SU-DHL-6 (cell line): ENCODE measurements at regions not wholly inside any gene's neighbourhood (a gene's known extent, or its start where the extent isn't known, plus 50 kb on each side); places are given as distances from the start of the nearest gene placed in this dataset.

ENCODE experiments used
- H2AFZ ChIP-seq: fragments of 200-600 bp; sonication (generic); 2 replicates; pipeline ENCODE4 v1.6.1; 2014; ENCODE audit warnings: low read depth, mild to moderate bottlenecking, moderate library complexity, mixed read lengths, antibody characterized with exemption, low read length; ENCODE audit not compliant: severe bottlenecking
- H3F3A ChIP-seq: fragments of 200-600 bp; shearing (Covaris generic); 2 replicates; pipeline ENCODE4 v1.6.0; 2016; ENCODE audit warnings: antibody characterized with exemption, mild to moderate bottlenecking; ENCODE audit not compliant: insufficient read depth
- H3K27ac ChIP-seq: fragments of 200-600 bp; sonication (generic); 2 replicates; pipeline ENCODE4 v1.5.1; 2016; ENCODE audit warnings: low read depth, mild to moderate bottlenecking, low read length, moderate library complexity, mixed read lengths
- H3K27me3 ChIP-seq: fragments of 200-600 bp; sonication (generic), shearing (Covaris generic); 2 replicates; pipeline ENCODE4 v1.6.0; 2014; ENCODE audit warnings: mild to moderate bottlenecking, low read length
- H3K36me3 ChIP-seq: fragments of 200-600 bp; sonication (generic); 2 replicates; pipeline ENCODE4 v1.6.1; 2014; ENCODE audit warnings: mild to moderate bottlenecking, low read length, mixed read lengths
- H3K4me2 ChIP-seq: fragments of 300-600, 200-600 bp; shearing (Covaris generic), sonication (generic); 2 replicates; pipeline ENCODE4 v1.6.0; 2014; ENCODE audit warnings: low read length, low read depth, mild to moderate bottlenecking; ENCODE audit not compliant: poor library complexity, severe bottlenecking
- H3K4me3 ChIP-seq: fragments of 200-600 bp; sonication (generic); 2 replicates; pipeline ENCODE4 v1.5.1; 2014; ENCODE audit warnings: antibody characterized with exemption, low read length, mild to moderate bottlenecking, mixed read lengths; ENCODE audit not compliant: insufficient read depth, poor library complexity, severe bottlenecking
- H3K79me2 ChIP-seq: fragments of 200-600 bp; sonication (generic); 2 replicates; pipeline ENCODE4 v1.6.1; 2014; ENCODE audit warnings: mild to moderate bottlenecking, low read length, moderate library complexity; ENCODE audit not compliant: insufficient read depth
- H3K9ac ChIP-seq: fragments of 200-600 bp; sonication (generic); 2 replicates; pipeline ENCODE4 v1.7.0; 2014; ENCODE audit warnings: mild to moderate bottlenecking, low read length
- H3K9me2 ChIP-seq: fragments of 200-600 bp; sonication (generic); replicated peaks from 2 replicates; pipeline ENCODE4 v1.6.1; 2014; ENCODE audit warnings: low read length; ENCODE audit not compliant: insufficient read depth
- H3K9me3 ChIP-seq: fragments of 200-600 bp; sonication (generic); 2 replicates; pipeline ENCODE4 v1.6.1; 2014; ENCODE audit warnings: low read length, mixed read lengths; ENCODE audit not compliant: insufficient read depth
- H4K20me1 ChIP-seq: fragments of 200-600 bp; sonication (generic); 2 replicates; pipeline ENCODE4 v1.6.1; 2014; ENCODE audit warnings: low read depth, mild to moderate bottlenecking, antibody characterized with exemption, low read length, moderate library complexity, mixed read lengths
- EZH2phosphoT487 ChIP-seq: fragments of 200-600 bp; sonication (generic), shearing (Covaris generic); conservative IDR thresholded peaks from 2 replicates; pipeline ENCODE4 v1.6.1; 2018; ENCODE audit warnings: mild to moderate bottlenecking, antibody characterized with exemption, low read length, moderate library complexity, mixed read lengths
- TF ChIP-seq, protein P1 (sequence below): fragments of 200-600 bp; sonication (generic); IDR thresholded peaks from one replicate; pipeline ENCODE4 v1.5.1; 2017; ENCODE audit warnings: antibody characterized with exemption, mild to moderate bottlenecking, low read length, moderate library complexity; ENCODE audit not compliant: insufficient read depth, poor library complexity, severe bottlenecking

DNA sequence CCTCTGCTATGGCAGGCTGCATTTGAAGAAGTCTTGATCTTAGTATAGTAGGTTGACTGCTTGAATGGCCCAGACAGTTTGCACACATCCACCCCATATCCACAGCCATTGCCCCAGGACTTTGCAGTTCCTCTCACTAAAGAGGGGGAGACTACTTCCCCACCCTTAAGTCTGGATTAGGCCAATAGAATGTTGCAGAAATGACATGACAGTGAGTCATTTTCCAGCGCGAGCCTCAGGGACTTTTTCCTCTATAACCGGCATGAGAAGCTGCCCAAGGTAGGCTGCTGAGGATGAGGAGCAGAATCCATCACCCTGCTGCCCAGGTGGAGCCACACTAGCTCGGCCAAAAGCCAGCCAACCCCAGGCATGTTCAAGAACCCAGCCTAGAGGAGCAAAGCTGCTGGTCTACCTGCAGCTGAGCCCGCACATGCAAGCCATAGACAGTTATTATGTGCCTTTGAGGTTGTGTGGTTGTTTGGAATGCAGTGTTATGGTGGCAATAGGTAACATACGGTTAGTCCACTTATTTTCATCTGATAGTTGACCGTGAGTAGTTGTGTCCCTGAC lies 113.9 kb downstream of the TLE3 start:
- no peaks in the 10 kb centered on the region for H3K79me2 ChIP-seq
- H3K9ac ChIP-seq: no peak overlapping the region
- 0 out of 2 replicates have a peak, but pooled peaks cover 4% of the 10 kb centered on the region for H3F3A ChIP-seq
- H3K9me3 ChIP-seq: no peaks in the 10 kb centered on the region
- H2AFZ ChIP-seq: no peak overlapping the region
- no peak overlapping the region for H3K4me2 ChIP-seq
- TF ChIP-seq, protein P1, sequence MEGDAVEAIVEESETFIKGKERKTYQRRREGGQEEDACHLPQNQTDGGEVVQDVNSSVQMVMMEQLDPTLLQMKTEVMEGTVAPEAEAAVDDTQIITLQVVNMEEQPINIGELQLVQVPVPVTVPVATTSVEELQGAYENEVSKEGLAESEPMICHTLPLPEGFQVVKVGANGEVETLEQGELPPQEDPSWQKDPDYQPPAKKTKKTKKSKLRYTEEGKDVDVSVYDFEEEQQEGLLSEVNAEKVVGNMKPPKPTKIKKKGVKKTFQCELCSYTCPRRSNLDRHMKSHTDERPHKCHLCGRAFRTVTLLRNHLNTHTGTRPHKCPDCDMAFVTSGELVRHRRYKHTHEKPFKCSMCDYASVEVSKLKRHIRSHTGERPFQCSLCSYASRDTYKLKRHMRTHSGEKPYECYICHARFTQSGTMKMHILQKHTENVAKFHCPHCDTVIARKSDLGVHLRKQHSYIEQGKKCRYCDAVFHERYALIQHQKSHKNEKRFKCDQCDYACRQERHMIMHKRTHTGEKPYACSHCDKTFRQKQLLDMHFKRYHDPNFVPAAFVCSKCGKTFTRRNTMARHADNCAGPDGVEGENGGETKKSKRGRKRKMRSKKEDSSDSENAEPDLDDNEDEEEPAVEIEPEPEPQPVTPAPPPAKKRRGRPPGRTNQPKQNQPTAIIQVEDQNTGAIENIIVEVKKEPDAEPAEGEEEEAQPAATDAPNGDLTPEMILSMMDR: no peak
- no peak for TF ChIP-seq EZH2phosphoT487
- no peaks in the 10 kb centered on the region for H4K20me1 ChIP-seq
- no peak overlapping the region for H3K4me3 ChIP-seq
- no peaks in the 10 kb centered on the region for H3K27me3 ChIP-seq
- no peak overlapping the region for H3K27ac ChIP-seq
- H3K9me2 ChIP-seq: no peaks in the 10 kb centered on the region
- H3K36me3 ChIP-seq: no peaks in the 10 kb centered on the region

DNA sequence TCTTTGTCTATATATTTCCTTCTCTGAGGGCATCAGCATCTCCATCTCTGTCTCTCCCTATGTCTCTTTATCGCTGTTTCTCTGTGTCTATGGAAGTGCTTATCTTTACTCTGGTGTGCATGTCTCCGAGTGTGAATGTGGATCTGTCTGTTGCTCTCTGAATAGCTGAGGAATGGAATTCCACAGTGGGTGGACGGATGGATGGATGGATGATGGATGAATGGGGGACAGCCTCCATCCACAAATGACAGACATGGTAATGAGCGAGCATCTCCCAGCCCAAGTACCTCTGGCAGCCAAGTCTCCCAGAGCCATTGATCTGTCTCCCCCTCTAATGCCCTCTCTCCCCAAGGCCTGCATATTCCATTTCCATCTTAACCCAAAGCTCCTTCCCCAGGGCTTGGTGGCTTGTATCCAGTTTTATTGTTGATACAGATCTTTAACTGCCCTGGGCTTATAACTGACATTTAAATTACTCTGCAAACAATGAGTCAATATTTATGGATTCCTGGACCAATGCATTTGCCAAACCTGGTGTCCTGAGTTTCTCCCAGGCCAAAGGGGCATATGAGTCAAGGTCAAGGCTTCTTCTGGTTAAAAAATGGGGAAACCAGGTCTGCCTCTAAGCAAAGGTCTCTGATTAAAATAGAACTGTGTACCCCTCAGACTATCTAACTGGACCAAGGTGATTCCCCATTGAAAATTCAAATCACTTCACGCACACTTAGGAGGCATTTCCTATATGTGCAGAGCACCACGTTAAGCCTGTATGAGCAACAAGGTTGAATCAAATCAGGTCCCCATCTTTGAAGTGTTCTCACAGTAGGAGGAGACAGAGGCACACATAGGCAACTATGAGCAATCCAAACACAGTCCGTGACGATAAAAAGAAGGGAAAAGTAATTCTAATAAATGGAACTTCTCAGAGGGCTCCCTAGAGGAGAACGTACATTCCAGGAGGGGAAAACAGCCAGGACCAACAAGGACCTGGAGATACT lies 109.9 kb downstream of the TLE3 start:
- no peaks in the 10 kb centered on the region for H3K27me3 ChIP-seq
- H3F3A ChIP-seq: no peaks in the 10 kb centered on the region
- TF ChIP-seq EZH2phosphoT487: no peak
- TF ChIP-seq, protein P1: no peak
- no peaks in the 10 kb centered on the region for H3K9me3 ChIP-seq
- H4K20me1 ChIP-seq: no peaks in the 10 kb centered on the region
- H2AFZ ChIP-seq: no peak overlapping the region
- no peaks in the 10 kb centered on the region for H3K36me3 ChIP-seq
- no peak overlapping the region for H3K4me2 ChIP-seq
- H3K4me3 ChIP-seq: no peak overlapping the region
- H3K9me2 ChIP-seq: no peaks in the 10 kb centered on the region
- no peak overlapping the region for H3K27ac ChIP-seq
- H3K79me2 ChIP-seq: no peaks in the 10 kb centered on the region
- H3K9ac ChIP-seq: no peak overlapping the region

DNA sequence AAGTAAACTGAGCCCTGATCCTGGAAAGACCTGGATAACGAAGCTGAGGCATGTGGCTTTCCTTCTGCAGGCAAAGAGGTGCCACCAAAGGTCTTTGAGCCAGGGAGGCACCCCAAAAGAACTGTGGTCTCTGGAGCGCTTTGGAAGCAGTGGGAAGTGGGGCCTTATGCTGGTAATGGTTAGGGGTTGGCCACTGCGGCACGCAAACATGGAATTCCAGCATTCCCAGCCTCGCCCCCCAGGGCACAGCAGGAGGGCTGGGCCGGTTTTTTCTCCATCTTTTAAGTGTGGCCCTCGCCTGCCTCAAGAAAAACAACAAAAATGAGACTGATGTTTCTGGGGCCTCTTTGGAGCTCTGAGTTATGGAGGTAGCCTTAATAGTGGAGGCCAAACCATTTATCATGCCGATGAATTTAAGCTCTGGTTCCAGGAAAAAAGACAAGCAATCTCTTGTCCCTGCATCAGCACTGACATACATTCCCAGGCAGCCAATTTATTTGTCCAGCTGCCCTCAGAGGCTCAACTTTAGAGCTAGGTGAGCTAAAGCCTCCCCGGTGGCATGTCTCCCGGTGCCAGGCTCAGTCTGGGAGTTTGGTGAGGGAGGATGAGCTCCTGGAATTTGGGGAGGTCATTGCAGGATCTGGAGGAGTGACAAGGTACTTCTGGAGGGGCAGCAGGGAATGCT lies 109.0 kb downstream of the TLE3 start:
- no peak overlapping the region for H3K9ac ChIP-seq
- H3K36me3 ChIP-seq: no peaks in the 10 kb centered on the region
- TF ChIP-seq EZH2phosphoT487: no peak
- TF ChIP-seq, protein P1: no peak
- H3K27ac ChIP-seq: no peak overlapping the region
- no peak overlapping the region for H3K4me2 ChIP-seq
- no peaks in the 10 kb centered on the region for H3K9me2 ChIP-seq
- no peaks in the 10 kb centered on the region for H3F3A ChIP-seq
- H3K9me3 ChIP-seq: no peaks in the 10 kb centered on the region
- no peaks in the 10 kb centered on the region for H3K27me3 ChIP-seq
- no peak overlapping the region for H3K4me3 ChIP-seq
- no peaks in the 10 kb centered on the region for H3K79me2 ChIP-seq
- H2AFZ ChIP-seq: no peak overlapping the region
- no peaks in the 10 kb centered on the region for H4K20me1 ChIP-seq
